ENCODE measurements at regions not wholly inside any gene's neighbourhood (a gene's known extent, or its start where the extent isn't known, plus 50 kb on each side); places are given as distances from the start of the nearest gene placed in this dataset.

DNA sequence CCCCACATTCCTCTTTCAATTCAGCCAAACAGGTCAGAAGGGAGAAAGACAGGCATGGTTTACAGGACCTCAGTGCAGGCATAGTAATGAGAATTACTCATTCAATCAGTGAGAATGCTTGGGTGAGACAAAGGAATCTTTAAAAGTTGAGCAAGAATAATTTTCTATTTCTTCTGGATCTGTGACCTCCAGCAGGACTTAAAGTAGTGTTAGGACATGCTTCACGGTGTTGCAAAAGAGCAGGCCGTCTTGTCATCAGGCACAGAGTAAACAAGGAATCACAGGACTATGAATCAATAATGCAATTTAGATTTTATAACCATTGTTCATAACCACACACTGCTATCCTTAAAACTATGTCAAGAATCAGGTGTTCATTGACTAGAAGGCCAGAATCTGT is 130.6 kb upstream of the GLRA2 start:
- Mint-ChIP-seq H3K36me3 (ENCODE audit: low read depth) (no peaks in the 10 kb centered on the region), H3K27ac (ENCODE audit: unreplicated experiment) (no peak overlapping the region), H3K27me3 (ENCODE audit: low read depth) (no peaks in the 10 kb centered on the region), H3K4me3 (ENCODE audit: unreplicated experiment) (no peak overlapping the region), H3K4me1 (ENCODE audit: low read depth) (no peaks in the 10 kb centered on the region), H3K9me3 (ENCODE audit: low read depth) (peaks cover 23% of the 10 kb centered on the region)
- TF ChIP-seq, protein P1, sequence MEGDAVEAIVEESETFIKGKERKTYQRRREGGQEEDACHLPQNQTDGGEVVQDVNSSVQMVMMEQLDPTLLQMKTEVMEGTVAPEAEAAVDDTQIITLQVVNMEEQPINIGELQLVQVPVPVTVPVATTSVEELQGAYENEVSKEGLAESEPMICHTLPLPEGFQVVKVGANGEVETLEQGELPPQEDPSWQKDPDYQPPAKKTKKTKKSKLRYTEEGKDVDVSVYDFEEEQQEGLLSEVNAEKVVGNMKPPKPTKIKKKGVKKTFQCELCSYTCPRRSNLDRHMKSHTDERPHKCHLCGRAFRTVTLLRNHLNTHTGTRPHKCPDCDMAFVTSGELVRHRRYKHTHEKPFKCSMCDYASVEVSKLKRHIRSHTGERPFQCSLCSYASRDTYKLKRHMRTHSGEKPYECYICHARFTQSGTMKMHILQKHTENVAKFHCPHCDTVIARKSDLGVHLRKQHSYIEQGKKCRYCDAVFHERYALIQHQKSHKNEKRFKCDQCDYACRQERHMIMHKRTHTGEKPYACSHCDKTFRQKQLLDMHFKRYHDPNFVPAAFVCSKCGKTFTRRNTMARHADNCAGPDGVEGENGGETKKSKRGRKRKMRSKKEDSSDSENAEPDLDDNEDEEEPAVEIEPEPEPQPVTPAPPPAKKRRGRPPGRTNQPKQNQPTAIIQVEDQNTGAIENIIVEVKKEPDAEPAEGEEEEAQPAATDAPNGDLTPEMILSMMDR (IDR thresholded peaks at IDR 0.05), result no peak
- DNase-seq (ENCODE audit: low spot score), result no peak

DNA sequence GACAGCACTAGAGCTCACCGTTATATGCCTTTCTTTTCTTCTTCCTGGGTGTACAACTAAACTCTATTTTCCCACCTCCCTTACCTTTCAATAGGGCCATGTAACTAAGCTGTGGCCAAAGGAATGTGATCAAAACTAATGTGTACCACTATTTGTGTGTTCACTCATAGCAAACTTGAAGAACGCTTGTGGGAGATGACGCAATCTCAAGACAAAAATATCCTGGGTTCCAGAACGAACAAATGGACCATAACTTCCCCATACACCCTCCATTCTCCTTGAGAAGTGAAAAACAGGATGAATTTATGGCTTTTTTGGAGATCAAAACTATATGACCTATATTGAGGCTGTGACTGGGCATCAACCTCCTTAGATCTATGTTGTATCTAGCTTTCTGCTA is 139.7 kb upstream of the GLRA2 start:
- H3K27me3 Mint-ChIP-seq (ENCODE audit: low read depth), result no peaks in the 10 kb centered on the region
- peaks cover 2% of the 10 kb centered on the region for H3K36me3 Mint-ChIP-seq (ENCODE audit: low read depth)
- H3K9me3 Mint-ChIP-seq (ENCODE audit: low read depth), result peaks cover 30% of the 10 kb centered on the region
- H3K27ac Mint-ChIP-seq (ENCODE audit: unreplicated experiment), result no peak overlapping the region
- DNase-seq (ENCODE audit: low spot score), result no peak
- no peaks in the 10 kb centered on the region for H3K4me1 Mint-ChIP-seq (ENCODE audit: low read depth)
- no peak overlapping the region for H3K4me3 Mint-ChIP-seq (ENCODE audit: unreplicated experiment)
- TF ChIP-seq, protein P1 (IDR thresholded peaks at IDR 0.05), result no peak

DNA sequence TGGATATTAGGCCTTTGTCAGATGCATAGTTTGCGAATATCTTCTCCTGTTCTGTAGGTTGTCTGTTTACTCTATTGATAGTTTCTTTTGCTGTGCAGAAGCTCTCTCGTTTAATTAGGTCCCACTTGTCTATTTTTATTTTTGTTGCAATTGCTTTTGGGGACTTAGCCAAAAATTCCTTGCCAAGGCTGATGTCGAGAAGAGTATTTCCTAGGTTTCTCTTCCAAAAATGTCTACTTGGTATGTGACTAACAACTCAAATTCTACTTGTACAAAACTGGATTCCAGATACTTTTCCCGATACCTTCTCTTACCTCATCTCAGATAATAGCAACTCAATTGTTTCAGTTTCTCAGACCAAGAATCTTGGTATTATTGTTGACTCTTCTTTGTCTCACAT is 142.4 kb upstream of the GLRA2 start:
- peaks cover 19% of the 10 kb centered on the region for H3K9me3 Mint-ChIP-seq (ENCODE audit: low read depth)
- TF ChIP-seq, protein P1 (IDR thresholded peaks at IDR 0.05), result no peak
- H3K36me3 Mint-ChIP-seq (ENCODE audit: low read depth), result no peaks in the 10 kb centered on the region
- no peaks in the 10 kb centered on the region for H3K27me3 Mint-ChIP-seq (ENCODE audit: low read depth)
- H3K4me1 Mint-ChIP-seq (ENCODE audit: low read depth), result no peaks in the 10 kb centered on the region
- no peak overlapping the region for H3K4me3 Mint-ChIP-seq (ENCODE audit: unreplicated experiment)
- H3K27ac Mint-ChIP-seq (ENCODE audit: unreplicated experiment), result no peak overlapping the region
- no peak for DNase-seq (ENCODE audit: low spot score)

DNA sequence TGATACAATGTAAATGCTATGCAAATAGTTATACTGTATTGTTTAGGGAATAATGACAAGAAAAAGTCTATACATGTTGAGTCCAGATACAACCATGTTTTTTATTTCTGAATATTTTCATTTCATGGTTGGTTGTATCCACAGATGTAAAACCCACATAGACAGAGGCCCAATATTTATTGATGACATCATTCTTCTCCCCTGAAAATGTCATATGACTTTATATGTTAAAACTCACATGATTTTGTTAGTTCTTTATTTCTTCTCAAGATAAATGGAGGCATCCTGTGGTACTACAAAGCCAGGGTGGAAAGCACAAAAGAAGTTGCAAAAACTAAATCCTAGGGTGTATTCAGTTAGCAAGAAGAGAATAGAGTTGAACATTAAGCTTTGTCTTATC is 149.3 kb upstream of the GLRA2 start:
- Mint-ChIP-seq H3K27ac (ENCODE audit: unreplicated experiment) (no peak overlapping the region), H3K9me3 (ENCODE audit: low read depth) (peaks cover 5% of the 10 kb centered on the region), H3K4me3 (ENCODE audit: unreplicated experiment) (no peak overlapping the region), H3K36me3 (ENCODE audit: low read depth) (no peaks in the 10 kb centered on the region), H3K27me3 (ENCODE audit: low read depth) (no peaks in the 10 kb centered on the region), H3K4me1 (ENCODE audit: low read depth) (no peaks in the 10 kb centered on the region)
- TF ChIP-seq, protein P1 (IDR thresholded peaks at IDR 0.05), result no peak
- DNase-seq (ENCODE audit: low spot score), result no peak

DNA sequence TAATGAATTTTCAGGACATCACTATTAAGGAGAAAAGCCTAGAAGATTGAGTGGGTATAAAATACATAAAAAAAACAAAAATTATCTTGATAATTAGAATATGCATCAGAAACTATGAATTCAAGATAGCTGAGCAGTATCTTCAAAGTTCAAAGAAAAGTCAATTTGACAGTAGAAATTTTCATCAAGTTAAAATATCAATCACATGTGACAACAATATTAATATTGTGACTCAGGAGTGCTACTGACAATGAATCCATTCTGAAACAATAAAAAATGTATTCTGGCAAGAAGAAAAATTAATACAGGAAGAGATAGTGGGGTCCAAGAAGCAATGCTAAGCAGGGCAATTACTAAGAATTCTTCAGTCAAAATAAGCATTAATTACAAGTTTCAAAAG is 151.9 kb upstream of the GLRA2 start:
- DNase-seq (ENCODE audit: low spot score), result no peak
- Mint-ChIP-seq H3K36me3 (ENCODE audit: low read depth) (no peaks in the 10 kb centered on the region), H3K27ac (ENCODE audit: unreplicated experiment) (no peak overlapping the region), H3K9me3 (ENCODE audit: low read depth) (peaks cover 17% of the 10 kb centered on the region), H3K4me1 (ENCODE audit: low read depth) (no peaks in the 10 kb centered on the region), H3K4me3 (ENCODE audit: unreplicated experiment) (no peak overlapping the region), H3K27me3 (ENCODE audit: low read depth) (no peaks in the 10 kb centered on the region)
- TF ChIP-seq, protein P1 (IDR thresholded peaks at IDR 0.05), result no peak

Data from chondrocyte (in vitro differentiated cells).